Neural cell (in vitro differentiated cells): ENCODE measurements at regions not wholly inside any gene's neighbourhood (a gene's known extent, or its start where the extent isn't known, plus 50 kb on each side); places are given as distances from the start of the nearest gene placed in this dataset.

ENCODE experiments used
- CTCF ChIP-seq: fragments of 450-650 bp; IDR thresholded peaks from 2 replicates; pipeline ENCODE4 v1.5.1; 2014; ENCODE audit warnings: antibody characterized with exemption, mild to moderate bottlenecking, moderate library complexity; ENCODE audit not compliant: poor library complexity, severe bottlenecking
- REST ChIP-seq: IDR thresholded peaks from 2 replicates; pipeline ENCODE4 v1.6.1; 2012; ENCODE audit warnings: borderline replicate concordance

- TF ChIP-seq REST (no peak), CTCF (no peak)
Observed at GRCh38 chr3:164231718-164232117, 846.6 kb downstream of the SI start.
